ENCODE measurements at regions not wholly inside any gene's neighbourhood (a gene's known extent, or its start where the extent isn't known, plus 50 kb on each side); places are given as distances from the start of the nearest gene placed in this dataset.

GRCh38 chr2:104476075-104476474, 377.8 kb upstream of the POU3F3 start:
- DNase-seq: no peak
- no peak overlapping the region for H3K14ac ChIP-seq (ENCODE audit: insufficient read depth, low read length)
- no peaks in the 10 kb centered on the region for H3K23me2 ChIP-seq (ENCODE audit: insufficient read length, low read depth, low read length, poor library complexity, severe bottlenecking)
- no peak overlapping the region for H2BK20ac ChIP-seq (ENCODE audit: low read depth, low read length, poor library complexity, severe bottlenecking)
- H2BK15ac ChIP-seq (ENCODE audit: low read depth, low read length): no peak overlapping the region
- peaks cover 12% of the 10 kb centered on the region in 2 experiments for H3K4me1 Mint-ChIP-seq
- H3K27ac Mint-ChIP-seq: no peak overlapping the region
- no peaks in the 10 kb centered on the region for H3K27me3 ChIP-seq (ENCODE audit: insufficient read depth, low read length)
- no peak overlapping the region for H3K4ac ChIP-seq (ENCODE audit: low read depth, low read length)
- TF ChIP-seq CTCF (conservative IDR thresholded peaks at IDR 0.05): no peak
- no peaks in the 10 kb centered on the region for H4K20me1 ChIP-seq (ENCODE audit: control insufficient read depth, insufficient read depth, insufficient read length)
- H3K23ac ChIP-seq (ENCODE audit: insufficient read length, low read depth, low read length): no peak overlapping the region
- H2AFZ ChIP-seq (ENCODE audit: low read length): no peak overlapping the region
- no peak overlapping the region for H4K91ac ChIP-seq (ENCODE audit: insufficient read length, low read depth, low read length)
- no peak overlapping the region for H2BK12ac ChIP-seq (ENCODE audit: insufficient read length, low read depth, low read length)
- H3K4me2 ChIP-seq (ENCODE audit: insufficient read depth, insufficient read length, low read length): no peak overlapping the region
- no peak overlapping the region for H3K27ac ChIP-seq (ENCODE audit: insufficient read length, low read depth, low read length)
- no peak overlapping the region for H3K4me3 Mint-ChIP-seq
- H3K9me3 Mint-ChIP-seq: no peaks in the 10 kb centered on the region
- H3K56ac ChIP-seq (ENCODE audit: insufficient read length, low read depth, low read length): no peak overlapping the region
- no peak overlapping the region for H4K8ac ChIP-seq (replicated peaks; ENCODE audit: insufficient read length, low read depth, low read length)
- peaks cover 2% of the 10 kb centered on the region for H3K27me3 Mint-ChIP-seq (ENCODE audit: low read depth)
- no peak overlapping the region for H2BK5ac ChIP-seq (ENCODE audit: insufficient read length, low read length)
- no peak overlapping the region for H3K9ac ChIP-seq (ENCODE audit: extremely low read depth, insufficient read length, low read length)
- no peaks in the 10 kb centered on the region for H3K79me1 ChIP-seq (ENCODE audit: insufficient read depth, low read depth, low read length, poor library complexity, severe bottlenecking)
- H3K36me3 Mint-ChIP-seq (ENCODE audit: insufficient read depth in 1 of 3, low read depth in 3 of 3): no peaks in the 10 kb centered on the region
- no peak overlapping the region for H4K5ac ChIP-seq (ENCODE audit: insufficient read length, low read depth, low read length)
- no peaks in the 10 kb centered on the region for H3K9me3 ChIP-seq (ENCODE audit: control insufficient read depth, low read depth, low read length)
- H3T11ph ChIP-seq (ENCODE audit: low read length): no peak overlapping the region
- H2BK120ac ChIP-seq (ENCODE audit: low read depth, low read length, poor library complexity, severe bottlenecking): no peak overlapping the region
- 100% methylated on average over 1 of the region's 3 CpGs for WGBS (ENCODE audit: extremely low coverage, insufficient read length, low lambda C conversion rate)
- H3K18ac ChIP-seq (ENCODE audit: insufficient read length, low read depth, low read length): no peak overlapping the region
- peaks cover 6% of the 10 kb centered on the region; the same call in 1 of the 2 replicates for H3K4me1 ChIP-seq (ENCODE audit: insufficient read depth, low read length)
- no peak overlapping the region for H2AK5ac ChIP-seq (ENCODE audit: insufficient read length, low read length)
- H3K79me2 ChIP-seq (ENCODE audit: insufficient read depth, low read length): no peaks in the 10 kb centered on the region

Data from H9 (cell line).